ENCODE measurements at regions not wholly inside any gene's neighbourhood (a gene's known extent, or its start where the extent isn't known, plus 50 kb on each side); places are given as distances from the start of the nearest gene placed in this dataset. TPM values are rescaled to one million over a fixed set of nuclear protein-coding genes. Genes with fewer than 3 reads are reported as not detected.

- Histone ChIP-seq H3K9me3 (no peaks in the 10 kb centered on the region), H3K27me3 (no peaks in the 10 kb centered on the region), H3K4me1 (no peaks in the 10 kb centered on the region), H3K4me3 (no peak overlapping the region), H3K36me3 (no peaks in the 10 kb centered on the region), H3K27ac (no peak overlapping the region)
- TF ChIP-seq CTCF (IDR thresholded peaks at IDR 0.05), result no peak
- TF ChIP-seq POLR2AphosphoS5 (IDR thresholded peaks at IDR 0.05; ENCODE audit: insufficient read depth in 1 of 2, low read depth in 1 of 2), result no peak
- no peak for TF ChIP-seq POLR2A (IDR thresholded peaks at IDR 0.05)
- DNase-seq (ENCODE audit: extremely low spot score in 2 of 2), result no peak
- intact Hi-C loops (cut with DNase I), result no loop called here
Observed at GRCh38 chr4:115171220-115171619, 57.8 kb upstream of the NDST4 start.

- Histone ChIP-seq H3K4me1 (no peaks in the 10 kb centered on the region), H3K9me3 (no peaks in the 10 kb centered on the region), H3K4me3 (no peak overlapping the region), H3K27me3 (no peaks in the 10 kb centered on the region), H3K27ac (no peak overlapping the region), H3K36me3 (no peaks in the 10 kb centered on the region)
- no peak for DNase-seq (ENCODE audit: extremely low spot score in 2 of 2)
- no peak for TF ChIP-seq CTCF (IDR thresholded peaks at IDR 0.05)
- TF ChIP-seq POLR2AphosphoS5 (IDR thresholded peaks at IDR 0.05; ENCODE audit: insufficient read depth in 1 of 2, low read depth in 1 of 2), result no peak
- TF ChIP-seq POLR2A (IDR thresholded peaks at IDR 0.05), result no peak
- intact Hi-C loops (cut with DNase I), result no loop called here
Observed at GRCh38 chr4:115165503-115165902, 52.1 kb upstream of the NDST4 start.

MicroRNAs in the stretch of these regions (microRNA counts, 767-probe panel; counts per million panel counts)
- microRNA hsa-miR-1973, result 238 to 261 counts per million in 2 donors

Small RNAs in the stretch of these regions (small RNA-seq; reads per million reads assigned to genes)
- not detected for gene RNU6-119P

Data from vagina (tissue), 2 donors.